HEK293 (cell line): ENCODE measurements at regions not wholly inside any gene's neighbourhood (a gene's known extent, or its start where the extent isn't known, plus 50 kb on each side); places are given as distances from the start of the nearest gene placed in this dataset.

ENCODE experiments used
- CTCF ChIA-PET: fragments of 350-600 bp; formaldehyde crosslinking; extraction: SDS; loops from one replicate; lab custom pipeline; 2021; ENCODE audit warnings: antibody characterized with exemption; lab: Yijun Ruan, JAX
- POLR2A ChIA-PET: fragments of 300-600 bp; formaldehyde crosslinking; extraction: SDS; loops from one replicate; lab custom pipeline; 2020; ENCODE audit warnings: antibody characterized with exemption, inconsistent platforms; lab: Yijun Ruan, JAX
- H3K27ac ChIP-seq: fragments of 200-500 bp; sonication (Bioruptor generic); 2 replicates; pipeline ENCODE4 v1.5.1; 2014; ENCODE audit warnings: low read depth, low read length, control low read depth, inconsistent platforms; ENCODE audit errors: extremely low read depth
- H3K36me3 ChIP-seq, 2 experiments: fragments of 200-500 bp in 1 of 2; sonication (Bioruptor generic) in 1 of 2; 1 replicate in 1 of 2; 2 replicates in 1 of 2; pipeline ENCODE4 v1.5.1; 2014 to 2017; ENCODE audit warnings: inconsistent platforms in 2 of 2, low read length in 2 of 2; ENCODE audit not compliant: control insufficient read depth in 2 of 2, insufficient read depth in 1 of 2
- H3K4me1 ChIP-seq: fragments of 200-500 bp; sonication (Bioruptor generic); 2 replicates; pipeline ENCODE4 v1.5.1; 2014; ENCODE audit warnings: mild to moderate bottlenecking, low read length, inconsistent platforms; ENCODE audit not compliant: control insufficient read depth, insufficient read depth
- H3K4me3 ChIP-seq: 2 replicates; pipeline ENCODE4 v1.5.1; 2011; ENCODE audit warnings: low read depth, mild to moderate bottlenecking, control low read depth, low read length, moderate library complexity
- H3K9me3 ChIP-seq: fragments of 200-500 bp; sonication (Bioruptor generic); 2 replicates; pipeline ENCODE4 v1.5.1; 2014; ENCODE audit warnings: low read depth, low read length, inconsistent platforms; ENCODE audit not compliant: control insufficient read depth, insufficient read depth
- KLF9 ChIP-seq: fragments of 450-650 bp; formaldehyde crosslinking; IDR thresholded peaks from 2 replicates; pipeline ENCODE4 v1.5.1; 2016; ENCODE audit warnings: missing biosample characterization, missing genetic modification characterization, low read depth
- MEIS1 ChIP-seq: sonication (generic); formaldehyde crosslinking; IDR thresholded peaks from 2 replicates; pipeline ENCODE4 v1.8.1; 2022; ENCODE audit warnings: missing genetic modification reagents, mild to moderate bottlenecking, borderline replicate concordance
- SALL2 ChIP-seq: fragments of 450-650 bp; formaldehyde crosslinking; IDR thresholded peaks from 2 replicates; pipeline ENCODE4 v1.5.0; 2017; ENCODE audit warnings: missing biosample characterization, mild to moderate bottlenecking, missing genetic modification characterization, borderline replicate concordance
- SP7 ChIP-seq: fragments of 450-650 bp; formaldehyde crosslinking; IDR thresholded peaks from 2 replicates; pipeline ENCODE4 v1.5.1; 2016; ENCODE audit warnings: missing biosample characterization, missing genetic modification characterization
- TCF7L2 ChIP-seq: IDR thresholded peaks from 2 replicates; pipeline ENCODE4 v1.6.1; 2011; ENCODE audit warnings: low read depth, mild to moderate bottlenecking, inconsistent platforms, low read length, moderate library complexity, borderline replicate concordance
- TRIM28 ChIP-seq: IDR thresholded peaks from 2 replicates; pipeline ENCODE4 v1.6.1; 2011; ENCODE audit warnings: low read length, control low read depth, borderline replicate concordance
- ZBTB17 ChIP-seq: fragments of 450-650 bp; formaldehyde crosslinking; IDR thresholded peaks from 2 replicates; pipeline ENCODE4 v1.5.1; 2016; ENCODE audit warnings: missing biosample characterization, missing genetic modification characterization
- ZFHX2 ChIP-seq: fragments of 450-650 bp; formaldehyde crosslinking; conservative IDR thresholded peaks from 2 replicates; pipeline ENCODE4 v1.5.1; 2016; ENCODE audit warnings: missing biosample characterization, missing genetic modification characterization
- ZFP41 ChIP-seq: fragments of 450-650 bp; formaldehyde crosslinking; IDR thresholded peaks from 2 replicates; pipeline ENCODE4 v1.5.1; 2016; ENCODE audit warnings: missing biosample characterization, missing genetic modification characterization, borderline replicate concordance
- ZNF140 ChIP-seq: fragments of 450-650 bp; formaldehyde crosslinking; IDR thresholded peaks from 2 replicates; pipeline ENCODE4 v1.5.1; 2016; ENCODE audit warnings: missing biosample characterization, missing genetic modification characterization
- ZNF202 ChIP-seq: fragments of 450-650 bp; formaldehyde crosslinking; IDR thresholded peaks from 2 replicates; pipeline ENCODE4 v1.5.1; 2016; ENCODE audit warnings: missing biosample characterization, missing genetic modification characterization, borderline replicate concordance
- ZNF239 ChIP-seq: fragments of 450-650 bp; formaldehyde crosslinking; IDR thresholded peaks from 2 replicates; pipeline ENCODE4 v1.5.1; 2016; ENCODE audit warnings: missing biosample characterization, missing genetic modification characterization
- ZNF24 ChIP-seq: fragments of 450-650 bp; formaldehyde crosslinking; IDR thresholded peaks from 2 replicates; pipeline ENCODE4 v1.5.1; 2016; ENCODE audit warnings: missing biosample characterization, missing genetic modification characterization
- ZNF426 ChIP-seq: fragments of 450-650 bp; formaldehyde crosslinking; IDR thresholded peaks from 2 replicates; pipeline ENCODE4 v1.5.1; 2017; ENCODE audit warnings: missing biosample characterization, missing genetic modification characterization, mild to moderate bottlenecking, inconsistent platforms, moderate library complexity
- ZNF626 ChIP-seq: fragments of 450-650 bp; sonication (Bioruptor Pico); formaldehyde crosslinking; IDR thresholded peaks from 2 replicates; pipeline ENCODE4 v1.5.1; 2018; ENCODE audit warnings: missing biosample characterization, missing genetic modification characterization, inconsistent platforms
- TF ChIP-seq, protein P1 (sequence below): fragments of 450-650 bp; formaldehyde crosslinking; IDR thresholded peaks from 2 replicates; pipeline ENCODE4 v1.5.1; 2016; ENCODE audit warnings: missing biosample characterization, missing genetic modification characterization
- TF ChIP-seq, protein P2 (sequence below): fragments of 450-650 bp; formaldehyde crosslinking; IDR thresholded peaks from 2 replicates; pipeline ENCODE4 v1.5.1; 2016; ENCODE audit warnings: missing biosample characterization, missing genetic modification characterization
- TF ChIP-seq, protein P3 (sequence below): fragments of 450-650 bp; formaldehyde crosslinking; IDR thresholded peaks from 2 replicates; pipeline ENCODE4 v1.5.1; 2017; ENCODE audit warnings: missing biosample characterization, missing genetic modification characterization

DNA sequence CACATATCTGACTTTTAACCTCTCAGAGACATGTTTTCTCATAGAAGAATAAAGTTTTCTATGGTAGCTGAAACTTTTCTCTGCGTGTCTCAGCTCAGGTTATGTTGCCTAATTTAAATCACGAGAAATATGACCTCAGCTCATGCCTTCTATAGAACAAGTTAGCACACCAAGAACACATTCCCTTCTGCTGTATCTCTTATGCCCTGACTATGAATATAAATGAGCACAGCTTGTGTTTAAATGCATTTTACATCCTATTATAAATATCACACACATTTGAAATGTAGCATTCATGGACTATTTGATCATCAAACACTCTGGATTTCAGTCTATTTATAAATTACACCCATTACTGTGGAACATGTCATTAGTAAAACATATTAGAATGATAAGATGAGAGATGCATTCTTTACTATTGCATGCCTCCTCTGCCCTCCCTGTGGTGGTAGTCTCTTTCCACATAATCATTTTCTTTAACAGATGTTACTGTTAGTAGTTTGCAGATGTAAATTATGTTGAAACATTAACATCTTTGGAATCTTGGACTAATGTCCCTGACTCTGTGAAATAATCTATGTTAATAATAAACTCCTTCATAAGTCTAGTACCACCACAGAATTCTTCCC lies 2044.9 kb upstream of the PCDH20 start:
- no peaks in the 10 kb centered on the region for H3K9me3 ChIP-seq
- no peaks in the 10 kb centered on the region for H3K4me1 ChIP-seq
- ChIA-PET CTCF (no interaction called here), POLR2A (no interaction called here)
- no peaks in the 10 kb centered on the region for H3K36me3 ChIP-seq
- no peak overlapping the region for H3K4me3 ChIP-seq
- H3K27ac ChIP-seq, result no peak overlapping the region
- TF ChIP-seq TRIM28 (0 out of 2 replicates have a peak, but pooled peaks have one; percentile 3), SP7 (tag by site-specific recombination) (no peak)

DNA sequence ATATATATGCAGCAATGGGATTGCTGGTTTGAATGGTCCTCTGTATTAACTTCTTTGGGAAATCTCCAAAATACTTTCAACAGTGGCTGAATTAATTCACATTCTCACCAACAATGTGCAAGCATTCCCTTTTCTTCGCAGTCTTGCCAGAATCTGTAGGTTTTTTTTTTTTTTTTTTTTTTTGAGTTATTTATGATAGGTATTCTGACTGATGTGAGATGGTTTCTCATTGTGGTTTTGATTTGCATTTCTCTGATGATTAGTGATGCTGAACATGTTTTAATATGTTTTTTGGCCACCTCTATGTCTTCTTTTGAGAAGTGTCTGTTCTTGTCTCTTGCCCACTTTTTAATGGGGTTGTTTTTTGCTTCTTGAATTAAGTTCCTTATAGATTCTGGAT lies 2041.5 kb upstream of the PCDH20 start:
- no peaks in the 10 kb centered on the region for H3K4me1 ChIP-seq
- H3K4me3 ChIP-seq, result no peak overlapping the region
- TF ChIP-seq SP7 (tag by site-specific recombination), result no peak
- no peak for TF ChIP-seq SALL2 (tag by site-specific recombination)
- no peak for TF ChIP-seq ZFHX2 (tag by site-specific recombination)
- TF ChIP-seq ZBTB17, result no peak
- TF ChIP-seq, protein P1, sequence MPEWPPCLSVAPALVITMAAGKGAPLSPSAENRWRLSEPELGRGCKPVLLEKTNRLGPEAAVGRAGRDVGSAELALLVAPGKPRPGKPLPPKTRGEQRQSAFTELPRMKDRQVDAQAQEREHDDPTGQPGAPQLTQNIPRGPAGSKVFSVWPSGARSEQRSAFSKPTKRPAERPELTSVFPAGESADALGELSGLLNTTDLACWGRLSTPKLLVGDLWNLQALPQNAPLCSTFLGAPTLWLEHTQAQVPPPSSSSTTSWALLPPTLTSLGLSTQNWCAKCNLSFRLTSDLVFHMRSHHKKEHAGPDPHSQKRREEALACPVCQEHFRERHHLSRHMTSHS (tag by site-specific recombination), result no peak
- no peak for TF ChIP-seq MEIS1 (CRISPR knock-in tag)
- no peak for TF ChIP-seq ZNF140 (tag by site-specific recombination)
- TF ChIP-seq ZNF202 (tag by site-specific recombination), result no peak
- H3K36me3 ChIP-seq, result no peaks in the 10 kb centered on the region
- no peak overlapping the region for H3K27ac ChIP-seq
- ChIA-PET CTCF (no interaction called here), POLR2A (no interaction called here)
- no peaks in the 10 kb centered on the region for H3K9me3 ChIP-seq

DNA sequence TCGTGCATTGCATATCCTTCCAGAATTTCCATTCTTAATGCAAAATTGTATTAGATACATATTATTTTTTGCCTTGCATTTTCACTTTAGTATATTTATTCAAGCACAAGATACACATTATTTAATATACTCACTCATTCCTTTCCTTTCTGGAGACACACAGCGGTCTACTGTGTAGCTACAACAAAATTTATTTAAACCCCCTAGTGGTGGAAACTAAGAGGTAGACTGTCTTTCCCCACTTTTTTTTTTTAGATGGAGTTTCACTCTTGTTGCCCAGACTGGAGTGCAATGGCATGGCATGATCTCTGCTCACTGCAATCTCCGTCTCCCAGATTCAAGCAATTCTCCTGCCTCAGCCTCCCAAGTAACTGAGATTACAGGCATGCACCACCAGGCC lies 2040.3 kb upstream of the PCDH20 start:
- Histone ChIP-seq H3K27ac (no peak overlapping the region), H3K4me3 (no peak overlapping the region), H3K36me3 (no peaks in the 10 kb centered on the region), H3K4me1 (no peaks in the 10 kb centered on the region), H3K9me3 (no peaks in the 10 kb centered on the region)
- TF ChIP-seq KLF9 (tag by site-specific recombination) (no peak), ZNF626 (tag by site-specific recombination) (no peak), ZFP41 (tag by site-specific recombination) (no peak), ZNF239 (tag by site-specific recombination) (no peak)
- TF ChIP-seq, protein P2, sequence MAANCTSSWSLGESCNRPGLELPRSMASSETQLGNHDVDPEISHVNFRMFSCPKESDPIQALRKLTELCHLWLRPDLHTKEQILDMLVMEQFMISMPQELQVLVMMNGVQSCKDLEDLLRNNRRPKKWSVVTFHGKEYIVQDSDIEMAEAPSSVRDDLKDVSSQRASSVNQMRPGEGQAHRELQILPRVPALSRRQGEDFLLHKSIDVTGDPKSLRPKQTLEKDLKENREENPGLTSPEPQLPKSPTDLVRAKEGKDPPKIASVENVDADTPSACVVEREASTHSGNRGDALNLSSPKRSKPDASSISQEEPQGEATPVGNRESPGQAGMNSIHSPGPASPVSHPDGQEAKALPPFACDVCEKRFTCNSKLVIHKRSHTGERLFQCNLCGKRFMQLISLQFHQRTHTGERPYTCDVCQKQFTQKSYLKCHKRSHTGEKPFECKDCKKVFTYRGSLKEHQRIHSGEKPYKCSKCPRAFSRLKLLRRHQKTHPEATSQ, result no peak
- ChIA-PET POLR2A (no interaction called here), CTCF (no interaction called here)

DNA sequence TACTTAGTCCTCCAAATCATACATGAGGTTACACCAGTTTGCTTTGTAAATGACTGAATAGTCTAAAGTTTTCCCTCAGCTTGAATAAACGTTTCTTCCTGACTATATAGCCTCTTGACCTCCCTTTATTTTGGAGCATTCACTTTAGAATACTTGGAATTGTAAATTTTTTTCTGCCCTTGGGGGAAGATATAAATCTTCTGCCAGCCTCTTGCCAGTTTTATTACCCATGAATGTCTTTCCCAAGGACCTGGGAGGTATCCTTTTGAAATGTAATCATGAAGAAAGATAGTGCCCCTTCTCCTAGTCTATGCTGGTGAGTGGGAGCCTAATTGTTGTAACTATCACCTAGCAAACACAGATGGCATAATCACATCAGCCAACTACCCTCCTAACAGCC lies 2033.9 kb upstream of the PCDH20 start:
- ChIA-PET POLR2A (interaction anchor here (0.7 kb wide), 1 partner anchor 43 kb away, joined by 3 read pairs; no protein-coding TSS in a partner anchor), CTCF (interaction anchor here (0.7 kb wide), 1 partner anchor 13 kb away, joined by 3 read pairs; no protein-coding TSS in a partner anchor)
- Histone ChIP-seq H3K4me1 (no peaks in the 10 kb centered on the region), H3K9me3 (no peaks in the 10 kb centered on the region), H3K36me3 (no peaks in the 10 kb centered on the region), H3K27ac (no peak overlapping the region), H3K4me3 (no peak overlapping the region)
- TF ChIP-seq ZNF426 (no peak), TCF7L2 (peak; percentile 85; the same call in 1 of the 2 replicates), ZNF24 (tag by site-specific recombination) (no peak)
- TF ChIP-seq, protein P3, sequence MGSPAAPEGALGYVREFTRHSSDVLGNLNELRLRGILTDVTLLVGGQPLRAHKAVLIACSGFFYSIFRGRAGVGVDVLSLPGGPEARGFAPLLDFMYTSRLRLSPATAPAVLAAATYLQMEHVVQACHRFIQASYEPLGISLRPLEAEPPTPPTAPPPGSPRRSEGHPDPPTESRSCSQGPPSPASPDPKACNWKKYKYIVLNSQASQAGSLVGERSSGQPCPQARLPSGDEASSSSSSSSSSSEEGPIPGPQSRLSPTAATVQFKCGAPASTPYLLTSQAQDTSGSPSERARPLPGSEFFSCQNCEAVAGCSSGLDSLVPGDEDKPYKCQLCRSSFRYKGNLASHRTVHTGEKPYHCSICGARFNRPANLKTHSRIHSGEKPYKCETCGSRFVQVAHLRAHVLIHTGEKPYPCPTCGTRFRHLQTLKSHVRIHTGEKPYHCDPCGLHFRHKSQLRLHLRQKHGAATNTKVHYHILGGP, result no peak
